ENCODE measurements at regions not wholly inside any gene's neighbourhood (a gene's known extent, or its start where the extent isn't known, plus 50 kb on each side); places are given as distances from the start of the nearest gene placed in this dataset.

DNA sequence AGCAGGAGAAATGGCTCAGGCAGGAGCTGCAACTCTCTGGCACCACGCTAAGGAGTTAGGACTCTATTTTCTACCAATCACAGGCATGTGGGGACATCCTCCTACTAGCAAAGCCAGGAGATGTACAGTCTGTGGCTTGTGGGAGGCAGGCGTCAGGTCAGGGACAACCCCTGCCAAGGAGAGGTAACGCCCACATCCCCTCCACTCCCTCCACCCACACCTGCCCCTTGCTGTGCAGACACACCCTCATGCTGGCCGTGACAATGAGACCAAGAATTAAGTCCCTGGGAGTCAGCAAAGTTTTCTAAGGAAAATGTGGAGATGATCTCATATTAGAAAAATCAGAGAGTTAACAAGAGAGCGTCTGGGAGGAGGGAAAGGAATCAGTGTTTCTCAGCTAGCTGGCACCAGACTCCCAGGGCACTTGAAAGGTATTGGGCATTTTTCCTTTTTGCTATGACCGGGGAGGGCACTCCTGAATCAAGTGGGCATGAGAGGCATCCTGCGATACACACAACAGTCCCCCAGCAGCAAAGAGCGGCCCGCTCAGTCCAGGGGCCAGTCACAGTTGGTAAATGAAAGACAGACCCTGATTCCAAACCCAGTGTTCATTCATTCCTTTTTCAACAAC, 87.3 kb upstream of the RPL38 start:
- H3K4me1 Mint-ChIP-seq (ENCODE audit: insufficient read depth, unreplicated experiment), result no peaks in the 10 kb centered on the region
- intact Hi-C loops (cut with micrococcal nuclease), result no loop called here
- H3K27me3 Mint-ChIP-seq (ENCODE audit: insufficient read depth, unreplicated experiment), result peaks cover 61% of the 10 kb centered on the region
- H3K36me3 Mint-ChIP-seq (ENCODE audit: insufficient read depth, unreplicated experiment), result no peaks in the 10 kb centered on the region
- TF ChIP-seq, protein P1, sequence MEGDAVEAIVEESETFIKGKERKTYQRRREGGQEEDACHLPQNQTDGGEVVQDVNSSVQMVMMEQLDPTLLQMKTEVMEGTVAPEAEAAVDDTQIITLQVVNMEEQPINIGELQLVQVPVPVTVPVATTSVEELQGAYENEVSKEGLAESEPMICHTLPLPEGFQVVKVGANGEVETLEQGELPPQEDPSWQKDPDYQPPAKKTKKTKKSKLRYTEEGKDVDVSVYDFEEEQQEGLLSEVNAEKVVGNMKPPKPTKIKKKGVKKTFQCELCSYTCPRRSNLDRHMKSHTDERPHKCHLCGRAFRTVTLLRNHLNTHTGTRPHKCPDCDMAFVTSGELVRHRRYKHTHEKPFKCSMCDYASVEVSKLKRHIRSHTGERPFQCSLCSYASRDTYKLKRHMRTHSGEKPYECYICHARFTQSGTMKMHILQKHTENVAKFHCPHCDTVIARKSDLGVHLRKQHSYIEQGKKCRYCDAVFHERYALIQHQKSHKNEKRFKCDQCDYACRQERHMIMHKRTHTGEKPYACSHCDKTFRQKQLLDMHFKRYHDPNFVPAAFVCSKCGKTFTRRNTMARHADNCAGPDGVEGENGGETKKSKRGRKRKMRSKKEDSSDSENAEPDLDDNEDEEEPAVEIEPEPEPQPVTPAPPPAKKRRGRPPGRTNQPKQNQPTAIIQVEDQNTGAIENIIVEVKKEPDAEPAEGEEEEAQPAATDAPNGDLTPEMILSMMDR (IDR thresholded peaks at IDR 0.05; ENCODE audit: unreplicated experiment), result no peak
- DNase-seq (ENCODE audit: unreplicated experiment), result no peak
- CTCF ChIA-PET, result no interaction called here
- H3K4me3 Mint-ChIP-seq (ENCODE audit: unreplicated experiment), result no peak overlapping the region
- no peak overlapping the region for H3K27ac Mint-ChIP-seq (ENCODE audit: low read depth, unreplicated experiment)
- POLR2A ChIA-PET, result no interaction called here
- H3K9me3 Mint-ChIP-seq (ENCODE audit: unreplicated experiment), result no peaks in the 10 kb centered on the region
- BruUV-seq (replicated peaks), result no TSS peak

DNA sequence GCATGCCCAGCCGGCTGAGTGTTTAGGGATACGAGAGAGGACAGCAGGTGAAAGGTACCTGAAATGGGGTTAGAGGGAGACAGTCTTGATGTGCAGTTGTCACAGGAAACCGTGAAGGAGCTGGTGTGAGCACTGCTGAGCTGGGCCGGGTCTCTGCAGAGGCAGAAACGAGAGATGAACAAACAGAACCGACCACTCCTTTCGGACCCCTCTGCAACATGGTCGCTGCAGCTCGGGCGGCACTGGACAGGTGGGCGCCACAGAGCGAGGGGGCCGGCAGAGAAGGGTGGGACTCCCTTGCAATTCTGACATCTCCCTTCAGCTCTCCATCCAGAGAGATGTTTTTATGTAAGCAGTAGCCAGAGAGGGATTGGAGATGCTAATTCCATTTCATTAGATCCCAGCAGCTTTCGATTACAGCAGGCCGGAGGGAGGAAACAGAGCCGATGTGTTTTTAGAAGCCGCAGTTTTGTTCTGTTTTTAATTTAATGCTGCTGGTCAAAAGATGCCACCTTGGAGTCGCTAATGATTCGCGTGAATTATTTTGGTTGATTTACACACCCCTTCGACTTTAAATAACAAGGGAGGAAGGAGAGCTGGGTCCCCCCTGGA, 86.3 kb upstream of the RPL38 start:
- Mint-ChIP-seq H3K27me3 (ENCODE audit: insufficient read depth, unreplicated experiment) (peaks cover 71% of the 10 kb centered on the region), H3K27ac (ENCODE audit: low read depth, unreplicated experiment) (peak overlapping the region; percentile 39), H3K4me1 (ENCODE audit: insufficient read depth, unreplicated experiment) (no peaks in the 10 kb centered on the region), H3K36me3 (ENCODE audit: insufficient read depth, unreplicated experiment) (no peaks in the 10 kb centered on the region), H3K9me3 (ENCODE audit: unreplicated experiment) (no peaks in the 10 kb centered on the region), H3K4me3 (ENCODE audit: unreplicated experiment) (no peak overlapping the region)
- CTCF ChIA-PET, result interaction anchor here (0.6 kb wide), 1 partner anchor 142 kb away, joined by 3 read pairs; no protein-coding TSS in a partner anchor
- POLR2A ChIA-PET, result no interaction called here
- intact Hi-C loops (cut with micrococcal nuclease), result no loop called here
- DNase-seq (ENCODE audit: unreplicated experiment), result no peak
- TF ChIP-seq, protein P1 (IDR thresholded peaks at IDR 0.05; ENCODE audit: unreplicated experiment), result no peak
- BruUV-seq (replicated peaks), result no TSS peak

DNA sequence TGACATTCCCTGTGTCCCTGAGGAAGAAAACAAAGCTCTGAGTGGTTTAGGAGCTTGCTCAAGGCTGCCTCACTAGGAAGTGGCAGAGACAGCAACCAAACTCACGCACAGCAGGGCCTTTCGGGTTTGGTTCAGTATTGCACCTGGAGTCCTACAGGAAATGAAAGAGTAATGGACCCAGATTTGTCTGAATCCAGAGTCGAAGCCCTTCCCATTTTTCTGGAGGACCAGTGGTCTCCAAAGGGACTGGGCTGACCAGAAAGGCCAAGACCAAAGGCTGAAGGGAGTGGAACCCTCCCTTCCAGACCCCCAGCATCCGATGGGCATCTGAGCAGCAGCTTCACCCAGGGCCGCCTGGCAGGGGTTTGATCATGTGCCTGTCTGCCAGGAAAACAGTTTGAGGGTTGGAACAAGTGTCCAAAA, 85.5 kb upstream of the RPL38 start:
- TF ChIP-seq, protein P1 (IDR thresholded peaks at IDR 0.05; ENCODE audit: unreplicated experiment), result no peak
- H3K9me3 Mint-ChIP-seq (ENCODE audit: unreplicated experiment), result no peaks in the 10 kb centered on the region
- CTCF ChIA-PET, result interaction anchor here (0.6 kb wide), 1 partner anchor 141 kb away, joined by 3 read pairs; no protein-coding TSS in a partner anchor

DNA sequence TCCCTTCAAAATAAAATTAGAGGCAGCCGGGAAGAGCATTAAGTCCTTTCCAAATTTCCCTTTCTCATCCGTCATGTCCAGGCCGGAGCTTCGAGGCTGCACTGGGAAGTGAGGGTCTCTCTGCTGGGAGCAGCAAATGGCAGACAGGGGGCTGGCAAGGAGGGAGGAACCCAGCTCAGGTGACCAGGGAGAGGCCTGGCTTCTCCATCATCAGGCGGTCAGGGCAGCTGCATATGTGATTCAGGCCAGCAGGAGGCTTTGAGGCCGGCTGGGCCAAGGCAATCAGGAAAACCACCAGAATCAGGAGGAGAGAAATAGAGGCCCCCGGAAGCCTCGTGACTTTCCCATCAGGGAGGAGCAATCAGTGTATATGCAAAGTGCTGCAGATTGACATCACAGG, 85.0 kb upstream of the RPL38 start:
- Mint-ChIP-seq H3K27ac (ENCODE audit: low read depth, unreplicated experiment) (no peak overlapping the region), H3K9me3 (ENCODE audit: unreplicated experiment) (no peaks in the 10 kb centered on the region), H3K27me3 (ENCODE audit: insufficient read depth, unreplicated experiment) (peaks cover 81% of the 10 kb centered on the region), H3K4me1 (ENCODE audit: insufficient read depth, unreplicated experiment) (no peaks in the 10 kb centered on the region), H3K4me3 (ENCODE audit: unreplicated experiment) (no peak overlapping the region), H3K36me3 (ENCODE audit: insufficient read depth, unreplicated experiment) (no peaks in the 10 kb centered on the region)
- TF ChIP-seq, protein P1 (IDR thresholded peaks at IDR 0.05; ENCODE audit: unreplicated experiment), result peak; percentile 4
- ChIA-PET POLR2A (interaction anchor here (0.7 kb wide), 1 partner anchor 584 kb away, joined by 3 read pairs; no protein-coding TSS in a partner anchor), CTCF (no interaction called here)
- intact Hi-C loops (cut with micrococcal nuclease), result no loop called here
- no peak for DNase-seq (ENCODE audit: unreplicated experiment)
- no TSS peak for BruUV-seq (replicated peaks)

More for the DNA sequence above, 85.5 kb upstream of the RPL38 start:
- Mint-ChIP-seq H3K4me3 (ENCODE audit: unreplicated experiment) (no peak overlapping the region), H3K27ac (ENCODE audit: low read depth, unreplicated experiment) (no peak overlapping the region), H3K4me1 (ENCODE audit: insufficient read depth, unreplicated experiment) (no peaks in the 10 kb centered on the region), H3K36me3 (ENCODE audit: insufficient read depth, unreplicated experiment) (no peaks in the 10 kb centered on the region), H3K27me3 (ENCODE audit: insufficient read depth, unreplicated experiment) (peaks cover 79% of the 10 kb centered on the region)
- no TSS peak for BruUV-seq (replicated peaks)
- intact Hi-C loops (cut with micrococcal nuclease), result no loop called here
- POLR2A ChIA-PET, result interaction anchor here (0.7 kb wide), 1 partner anchor 583 kb away, joined by 3 read pairs; no protein-coding TSS in a partner anchor
- no peak for DNase-seq (ENCODE audit: unreplicated experiment)
